ENCODE measurements at regions not wholly inside any gene's neighbourhood (a gene's known extent, or its start where the extent isn't known, plus 50 kb on each side); places are given as distances from the start of the nearest gene placed in this dataset.
"Not testable (repeated sequence)": the region's sequence is repeated elsewhere in the genome, so short reads cannot be mapped to it uniquely, and the experiment has no call there.

GRCh38 chr17:62196587-62196986 lies 131.5 kb upstream of the MED13 start:
- not testable (repeated sequence) for TF ChIP-seq CTCF (IDR thresholded peaks at IDR 0.05; ENCODE audit: poor library complexity); EZH2phosphoT487 (IDR thresholded peaks at IDR 0.05; ENCODE audit: low read depth, severe bottlenecking, unreplicated experiment)

All from hepatocyte (in vitro differentiated cells).